SU-DHL-6 (cell line): ENCODE measurements at regions not wholly inside any gene's neighbourhood (a gene's known extent, or its start where the extent isn't known, plus 50 kb on each side); places are given as distances from the start of the nearest gene placed in this dataset.
"Not testable (repeated sequence)": the region's sequence is repeated elsewhere in the genome, so short reads cannot be mapped to it uniquely, and the experiment has no call there.

Source experiments
- EZH2phosphoT487 ChIP-seq: fragments of 200-600 bp; sonication (generic), shearing (Covaris generic); conservative IDR thresholded peaks from 2 replicates; pipeline ENCODE4 v1.6.1; 2018; ENCODE audit warnings: mild to moderate bottlenecking, antibody characterized with exemption, low read length, moderate library complexity, mixed read lengths
- TF ChIP-seq, protein P1 (sequence below): fragments of 200-600 bp; sonication (generic); IDR thresholded peaks from one replicate; pipeline ENCODE4 v1.5.1; 2017; ENCODE audit warnings: antibody characterized with exemption, mild to moderate bottlenecking, low read length, moderate library complexity; ENCODE audit not compliant: insufficient read depth, poor library complexity, severe bottlenecking

DNA sequence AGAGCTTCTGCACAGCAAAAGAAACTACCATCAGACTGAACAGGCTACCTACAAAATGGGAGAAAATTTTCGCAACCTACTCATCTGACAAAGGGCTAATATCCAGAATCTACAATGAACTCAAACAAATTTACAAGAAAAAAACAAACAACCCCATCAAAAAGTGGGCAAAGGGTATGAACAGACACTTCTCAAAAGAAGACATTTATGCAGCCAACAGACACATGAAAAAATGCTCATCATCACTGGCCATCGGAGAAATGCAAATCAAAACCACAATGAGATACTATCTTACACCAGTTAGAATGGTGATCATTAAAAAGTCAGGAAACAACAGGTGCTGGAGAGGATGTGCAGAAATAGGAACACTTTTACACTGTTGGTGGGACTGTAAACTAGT lies 179.4 kb upstream of the JUN start:
- TF ChIP-seq, protein P1, sequence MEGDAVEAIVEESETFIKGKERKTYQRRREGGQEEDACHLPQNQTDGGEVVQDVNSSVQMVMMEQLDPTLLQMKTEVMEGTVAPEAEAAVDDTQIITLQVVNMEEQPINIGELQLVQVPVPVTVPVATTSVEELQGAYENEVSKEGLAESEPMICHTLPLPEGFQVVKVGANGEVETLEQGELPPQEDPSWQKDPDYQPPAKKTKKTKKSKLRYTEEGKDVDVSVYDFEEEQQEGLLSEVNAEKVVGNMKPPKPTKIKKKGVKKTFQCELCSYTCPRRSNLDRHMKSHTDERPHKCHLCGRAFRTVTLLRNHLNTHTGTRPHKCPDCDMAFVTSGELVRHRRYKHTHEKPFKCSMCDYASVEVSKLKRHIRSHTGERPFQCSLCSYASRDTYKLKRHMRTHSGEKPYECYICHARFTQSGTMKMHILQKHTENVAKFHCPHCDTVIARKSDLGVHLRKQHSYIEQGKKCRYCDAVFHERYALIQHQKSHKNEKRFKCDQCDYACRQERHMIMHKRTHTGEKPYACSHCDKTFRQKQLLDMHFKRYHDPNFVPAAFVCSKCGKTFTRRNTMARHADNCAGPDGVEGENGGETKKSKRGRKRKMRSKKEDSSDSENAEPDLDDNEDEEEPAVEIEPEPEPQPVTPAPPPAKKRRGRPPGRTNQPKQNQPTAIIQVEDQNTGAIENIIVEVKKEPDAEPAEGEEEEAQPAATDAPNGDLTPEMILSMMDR: not testable (repeated sequence)
- TF ChIP-seq EZH2phosphoT487: not testable (repeated sequence)
